Omental fat pad (tissue), 3 donors: ENCODE measurements at regions not wholly inside any gene's neighbourhood (a gene's known extent, or its start where the extent isn't known, plus 50 kb on each side); places are given as distances from the start of the nearest gene placed in this dataset.

Experiments
- ATAC-seq: fragments of 150-250 bp; one replicate; pipeline ENCODE4 v1.9.1; 2016; ENCODE audit warnings: mild to moderate bottlenecking, moderate library complexity; ENCODE audit not compliant: low FRiP score
- DNase-seq: peaks from one replicate; pipeline ENCODE4 v3.0.0-alpha.2; 2019; ENCODE audit warnings: low spot score
- CTCF ChIP-seq, 3 donors: fragments of 450-650 bp; IDR thresholded peaks; one replicate each; pipeline ENCODE4 v1.5.1; 2016 to 2017; ENCODE audit warnings: antibody characterized with exemption in 3 of 3, mild to moderate bottlenecking in 3 of 3, moderate library complexity in 2 of 3

GRCh38 chr10:36669615-36670352 is 455.6 kb upstream of the ANKRD30A start:
- ATAC-seq (no peak), DNase-seq (no peak)
- TF ChIP-seq CTCF (IDR thresholded peaks at IDR 0.05), result no peak

- ATAC-seq, result no peak
- no peak for DNase-seq
- TF ChIP-seq CTCF (IDR thresholded peaks at IDR 0.05), result no peak
Measured at GRCh38 chr10:36666451-36666850, 458.9 kb upstream of the ANKRD30A start.

- TF ChIP-seq CTCF (IDR thresholded peaks at IDR 0.05), result no peak
- ATAC-seq, result no peak
Measured at GRCh38 chr10:36662571-36662970, 462.8 kb upstream of the ANKRD30A start.

GRCh38 chr10:36650274-36650673 is 475.1 kb upstream of the ANKRD30A start:
- TF ChIP-seq CTCF (IDR thresholded peaks at IDR 0.05), result no peak
- ATAC-seq, result no peak
- no peak for DNase-seq

More at GRCh38 chr10:36662571-36662970, 462.8 kb upstream of the ANKRD30A start:
- DNase-seq, result no peak

- no peak for TF ChIP-seq CTCF (IDR thresholded peaks at IDR 0.05)
- DNase-seq (no peak), ATAC-seq (no peak)
Measured at GRCh38 chr10:36647540-36647939, 477.9 kb upstream of the ANKRD30A start.

- DNase-seq (no peak), ATAC-seq (no peak)
- TF ChIP-seq CTCF (IDR thresholded peaks at IDR 0.05), result no peak
Measured at GRCh38 chr10:36640626-36641025, 484.8 kb upstream of the ANKRD30A start.

- TF ChIP-seq CTCF (IDR thresholded peaks at IDR 0.05), result no peak
- DNase-seq, result no peak
- ATAC-seq, result no peak
Measured at GRCh38 chr10:36638462-36639155, 486.8 kb upstream of the ANKRD30A start.
